Natural killer cell (primary cell): ENCODE measurements at regions not wholly inside any gene's neighbourhood (a gene's known extent, or its start where the extent isn't known, plus 50 kb on each side); places are given as distances from the start of the nearest gene placed in this dataset.

Experiments used
- ATAC-seq, 3 donors: fragments of 150-1000 bp in 2 of 3; fragments of 200-7000 bp in 1 of 3; cut with Tn5 transposase; 1 replicate in 1 of 3; 2 replicates in 2 of 3; pipeline ENCODE4 v1.10.0; 2021; ENCODE audit warnings: mild to moderate bottlenecking in 2 of 3, moderate library complexity in 2 of 3
- DNase-seq, 2 donors: peaks; one replicate each; pipeline versions ENCODE4 v3.0.0 to v3.0.0-alpha.2; 2013 to 2021; ENCODE audit warnings: mixed read lengths in 1 of 2
- H3K27ac ChIP-seq: one replicate; pipeline ENCODE4 v1.5.1; 2013; ENCODE audit warnings: mild to moderate bottlenecking, low read length
- H3K27me3 ChIP-seq: one replicate; pipeline ENCODE4 v1.6.1; 2013; ENCODE audit warnings: low read length; ENCODE audit not compliant: control insufficient read depth, insufficient read depth
- H3K36me3 ChIP-seq: one replicate; pipeline ENCODE4 v1.6.1; 2013; ENCODE audit warnings: low read length; ENCODE audit not compliant: control insufficient read depth, insufficient read depth
- H3K4me1 ChIP-seq: one replicate; pipeline ENCODE4 v1.6.1; 2013; ENCODE audit warnings: low read length; ENCODE audit not compliant: control insufficient read depth, insufficient read depth
- H3K4me3 ChIP-seq: one replicate; pipeline ENCODE4 v1.5.1; 2013; ENCODE audit warnings: low read length
- H3K9me3 ChIP-seq: one replicate; pipeline ENCODE4 v1.6.1; 2013; ENCODE audit warnings: low read length; ENCODE audit not compliant: control insufficient read depth, insufficient read depth
- H3K27ac Mint-ChIP-seq, 2 donors: one replicate each; pipeline ENCODE4 v1.8.0; 2022; ENCODE audit warnings: mild to moderate bottlenecking in 2 of 2, mixed read lengths in 2 of 2, moderate library complexity in 1 of 2
- H3K27me3 Mint-ChIP-seq, 2 donors: one replicate each; pipeline ENCODE4 v1.8.0; 2022; ENCODE audit warnings: low read depth in 2 of 2, mixed read lengths in 2 of 2
- H3K36me3 Mint-ChIP-seq: one replicate; pipeline ENCODE4 v1.8.0; 2022; ENCODE audit warnings: mixed read lengths
- H3K4me1 Mint-ChIP-seq, 2 donors: one replicate each; pipeline ENCODE4 v1.8.0; 2022; ENCODE audit warnings: mixed read lengths in 2 of 2
- H3K4me3 Mint-ChIP-seq: one replicate; pipeline ENCODE4 v1.8.0; 2022; ENCODE audit warnings: mild to moderate bottlenecking, moderate library complexity, mixed read lengths
- H3K9me3 Mint-ChIP-seq, 2 donors: one replicate each; pipeline ENCODE4 v1.8.0; 2022; ENCODE audit warnings: mixed read lengths in 2 of 2
- WGBS: methylation state at CpG from one replicate; pipeline ENCODE4 v1.1.7; 2013; ENCODE audit warnings: missing lambda C conversion rate; ENCODE audit not compliant: insufficient coverage; 5-methylcytosine and 5-hydroxymethylcytosine counted together
- intact Hi-C: fragments of 100-400 bp; cut with micrococcal nuclease; formaldehyde crosslinking; loops from one replicate; pipeline ENCODE4 v1.14.2; 2022
- TF ChIP-seq, protein P1 (sequence below): fragments of 200-600 bp; IDR thresholded peaks from one replicate; pipeline ENCODE4 v1.8.0; 2022; ENCODE audit warnings: antibody characterized with exemption

DNA sequence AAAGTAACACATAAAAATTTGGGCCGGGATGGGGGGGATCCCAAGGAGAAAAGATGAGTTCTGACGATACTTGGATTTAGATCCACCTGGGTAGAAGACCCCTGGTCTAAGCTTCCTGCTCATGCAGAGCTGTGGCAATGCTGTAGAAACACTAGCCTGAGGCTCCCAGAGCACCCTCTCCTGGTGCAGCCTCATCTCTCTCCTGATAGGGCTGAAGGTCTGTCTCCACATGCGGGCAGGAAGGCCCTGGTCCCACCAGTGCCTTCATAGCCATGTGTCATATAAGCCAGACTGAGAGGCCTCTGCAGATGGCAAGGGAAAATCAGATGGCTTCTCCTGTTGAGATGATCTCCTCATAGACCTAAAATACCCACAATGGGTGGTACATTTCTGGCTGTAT, 518.0 kb upstream of the ZFHX3 start:
- Mint-ChIP-seq H3K4me3 (no peak overlapping the region), H3K9me3 (no peaks in the 10 kb centered on the region), H3K27ac (no peak overlapping the region), H3K36me3 (no peaks in the 10 kb centered on the region), H3K4me1 (no peaks in the 10 kb centered on the region), H3K27me3 (no peaks in the 10 kb centered on the region)
- Histone ChIP-seq H3K9me3 (no peaks in the 10 kb centered on the region), H3K27ac (no peak overlapping the region), H3K4me1 (no peaks in the 10 kb centered on the region), H3K36me3 (no peaks in the 10 kb centered on the region), H3K4me3 (no peak overlapping the region), H3K27me3 (no peaks in the 10 kb centered on the region)
- 92% methylated on average over 3 of the region's 3 CpGs for WGBS
- DNase-seq (no peak), ATAC-seq (no peak)
- intact Hi-C loops: no loop called here
- TF ChIP-seq, protein P1, sequence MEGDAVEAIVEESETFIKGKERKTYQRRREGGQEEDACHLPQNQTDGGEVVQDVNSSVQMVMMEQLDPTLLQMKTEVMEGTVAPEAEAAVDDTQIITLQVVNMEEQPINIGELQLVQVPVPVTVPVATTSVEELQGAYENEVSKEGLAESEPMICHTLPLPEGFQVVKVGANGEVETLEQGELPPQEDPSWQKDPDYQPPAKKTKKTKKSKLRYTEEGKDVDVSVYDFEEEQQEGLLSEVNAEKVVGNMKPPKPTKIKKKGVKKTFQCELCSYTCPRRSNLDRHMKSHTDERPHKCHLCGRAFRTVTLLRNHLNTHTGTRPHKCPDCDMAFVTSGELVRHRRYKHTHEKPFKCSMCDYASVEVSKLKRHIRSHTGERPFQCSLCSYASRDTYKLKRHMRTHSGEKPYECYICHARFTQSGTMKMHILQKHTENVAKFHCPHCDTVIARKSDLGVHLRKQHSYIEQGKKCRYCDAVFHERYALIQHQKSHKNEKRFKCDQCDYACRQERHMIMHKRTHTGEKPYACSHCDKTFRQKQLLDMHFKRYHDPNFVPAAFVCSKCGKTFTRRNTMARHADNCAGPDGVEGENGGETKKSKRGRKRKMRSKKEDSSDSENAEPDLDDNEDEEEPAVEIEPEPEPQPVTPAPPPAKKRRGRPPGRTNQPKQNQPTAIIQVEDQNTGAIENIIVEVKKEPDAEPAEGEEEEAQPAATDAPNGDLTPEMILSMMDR: no peak

DNA sequence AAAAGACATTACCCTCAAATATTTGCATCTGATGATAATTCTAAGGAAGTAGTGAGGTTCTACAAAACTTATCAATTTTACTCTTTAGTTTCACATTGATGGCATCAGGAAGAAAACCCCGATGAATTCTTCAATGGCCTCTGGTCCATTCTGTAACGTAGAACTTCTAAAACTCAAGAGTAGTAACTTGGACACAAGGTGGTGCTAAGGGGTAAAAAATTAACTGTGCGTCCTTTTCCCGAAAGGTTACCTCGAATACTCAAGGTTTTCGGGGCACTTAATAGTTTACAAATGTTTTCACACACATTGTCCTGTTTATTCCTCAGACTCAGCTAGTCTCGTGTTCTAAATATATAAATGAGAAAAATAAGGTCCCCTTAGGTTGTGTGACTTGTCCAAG, 517.3 kb upstream of the ZFHX3 start:
- WGBS: 90% methylated on average over 5 of the region's 7 CpGs
- Mint-ChIP-seq H3K27ac (no peak overlapping the region), H3K4me3 (no peak overlapping the region), H3K27me3 (no peaks in the 10 kb centered on the region), H3K36me3 (no peaks in the 10 kb centered on the region), H3K4me1 (no peaks in the 10 kb centered on the region), H3K9me3 (no peaks in the 10 kb centered on the region)
- ATAC-seq (no peak), DNase-seq (no peak)
- Histone ChIP-seq H3K27me3 (no peaks in the 10 kb centered on the region), H3K4me3 (no peak overlapping the region), H3K27ac (no peak overlapping the region), H3K9me3 (no peaks in the 10 kb centered on the region), H3K4me1 (no peaks in the 10 kb centered on the region), H3K36me3 (no peaks in the 10 kb centered on the region)
- intact Hi-C loops: no loop called here
- TF ChIP-seq, protein P1: no peak

DNA sequence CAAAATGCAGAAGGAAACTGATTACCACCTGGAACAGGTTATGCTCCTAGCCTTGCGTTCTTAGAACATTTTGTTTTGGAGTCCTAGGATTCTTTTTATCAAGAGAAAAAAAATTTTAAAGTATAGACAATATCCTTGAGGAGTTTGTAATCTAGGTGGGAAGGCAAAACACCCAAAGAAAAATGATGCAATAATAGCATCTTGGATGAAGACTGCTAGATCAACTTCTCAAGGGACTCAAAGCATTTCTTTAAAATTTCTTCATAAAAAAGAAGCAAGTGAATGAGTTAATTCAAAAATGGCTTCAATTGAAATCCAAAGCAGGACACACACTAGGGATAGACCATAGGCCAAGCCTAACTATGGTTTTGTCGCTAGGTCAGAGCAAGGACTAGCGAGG, 515.8 kb upstream of the ZFHX3 start:
- ATAC-seq: no peak

DNA sequence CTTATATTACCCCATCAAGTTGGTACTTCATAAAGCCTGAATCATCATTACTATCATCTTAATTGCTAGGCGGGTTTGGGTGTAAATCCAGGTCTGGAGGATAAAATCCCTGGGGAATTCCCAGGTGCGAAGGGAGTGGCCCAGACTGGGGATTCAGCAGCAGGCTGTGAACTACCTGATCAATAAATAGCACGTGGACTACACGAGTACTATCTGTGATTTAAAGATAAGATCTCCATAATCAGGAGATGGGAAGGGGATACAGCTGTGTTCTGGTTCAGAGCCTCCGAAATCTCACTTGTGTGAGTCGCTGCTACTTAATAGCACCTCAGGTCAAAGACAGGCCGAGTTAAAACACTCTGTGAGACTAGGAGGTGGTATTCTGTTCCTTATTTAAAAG, 512.6 kb upstream of the ZFHX3 start:
- Histone ChIP-seq H3K9me3 (no peaks in the 10 kb centered on the region), H3K4me3 (no peak overlapping the region), H3K27ac (no peak overlapping the region), H3K27me3 (no peaks in the 10 kb centered on the region), H3K4me1 (no peaks in the 10 kb centered on the region), H3K36me3 (no peaks in the 10 kb centered on the region)
- WGBS: 61% methylated on average over 7 of the region's 7 CpGs
- Mint-ChIP-seq H3K27me3 (no peaks in the 10 kb centered on the region), H3K36me3 (no peaks in the 10 kb centered on the region), H3K9me3 (no peaks in the 10 kb centered on the region), H3K27ac (no peak overlapping the region), H3K4me3 (no peak overlapping the region), H3K4me1 (no peaks in the 10 kb centered on the region)
- ATAC-seq (no peak), DNase-seq (no peak)
- TF ChIP-seq, protein P1: no peak
- intact Hi-C loops: no loop called here

More for the DNA sequence above, 515.8 kb upstream of the ZFHX3 start:
- intact Hi-C loops: no loop called here
- no peak overlapping the region for H3K27ac ChIP-seq
- H3K36me3 ChIP-seq: no peaks in the 10 kb centered on the region
- no peak overlapping the region for H3K27ac Mint-ChIP-seq
- TF ChIP-seq, protein P1: no peak
- no peaks in the 10 kb centered on the region for H3K4me1 ChIP-seq
- H3K4me3 Mint-ChIP-seq: no peak overlapping the region
- H3K27me3 Mint-ChIP-seq: no peaks in the 10 kb centered on the region
- no peaks in the 10 kb centered on the region for H3K9me3 Mint-ChIP-seq
- H3K4me1 Mint-ChIP-seq: no peaks in the 10 kb centered on the region
- no peak for DNase-seq
- H3K36me3 Mint-ChIP-seq: no peaks in the 10 kb centered on the region
- no peaks in the 10 kb centered on the region for H3K9me3 ChIP-seq
- WGBS: 94% methylated on average over 2 of the region's 3 CpGs
- no peaks in the 10 kb centered on the region for H3K27me3 ChIP-seq
- no peak overlapping the region for H3K4me3 ChIP-seq
